ENCODE measurements at regions not wholly inside any gene's neighbourhood (a gene's known extent, or its start where the extent isn't known, plus 50 kb on each side); places are given as distances from the start of the nearest gene placed in this dataset.

DNA sequence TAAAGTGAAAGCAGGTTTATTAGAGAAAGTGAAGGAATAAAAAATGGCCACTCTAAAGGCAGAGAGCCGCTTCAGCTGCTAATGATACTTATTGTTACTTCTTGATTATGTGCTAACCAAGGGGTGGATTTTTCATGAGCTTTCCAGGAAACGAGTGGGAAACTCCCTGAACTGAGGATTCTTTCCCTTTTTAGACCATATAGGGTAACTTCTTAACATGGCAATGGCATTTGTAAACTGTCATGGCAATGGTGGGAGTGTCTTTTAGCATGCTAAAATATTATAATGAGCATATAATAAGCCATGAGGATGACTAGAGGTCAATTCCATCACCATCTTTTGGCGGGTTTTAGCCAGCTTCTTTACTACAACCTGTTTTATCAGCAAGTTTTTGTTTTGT lies 890.0 kb downstream of the UQCRFS1 start:
- Histone ChIP-seq H2BK5ac (ENCODE audit: low read length) (no peak overlapping the region), H3K27me3 (ENCODE audit: control insufficient read depth in 3 of 3, insufficient read depth in 3 of 3, low read depth in 1 of 3, low read length in 3 of 3) (no peaks in the 10 kb centered on the region), H3K27ac (replicated peaks; ENCODE audit: low read length) (no peak overlapping the region), H4K91ac (ENCODE audit: low read depth, low read length, poor library complexity) (no peak overlapping the region), H2AK5ac (ENCODE audit: low read depth, low read length) (no peak overlapping the region), H3K14ac (ENCODE audit: low read length) (no peak overlapping the region), H3K4me3 (ENCODE audit: low read length in 2 of 2) (no peak overlapping the region), H3K23ac (ENCODE audit: low read depth, low read length, poor library complexity) (no peak overlapping the region), H3K79me1 (ENCODE audit: low read depth, low read length) (no peaks in the 10 kb centered on the region), H2BK12ac (ENCODE audit: low read length) (no peak overlapping the region), H2BK120ac (ENCODE audit: low read depth, low read length) (no peak overlapping the region), H3K4me1 (ENCODE audit: control insufficient read depth in 2 of 2, insufficient read depth in 1 of 2, low read depth in 1 of 2, low read length in 2 of 2) (peaks cover 0 to 8% of the 10 kb centered on the region in 2 donors), H3K9me3 (replicated peaks in 1 of 2; ENCODE audit: control insufficient read depth in 2 of 2, insufficient read depth in 1 of 2, low read depth in 1 of 2, low read length in 2 of 2) (no peaks in the 10 kb centered on the region), H3K36me3 (replicated peaks in 1 of 2; ENCODE audit: control insufficient read depth in 2 of 2, insufficient read depth in 2 of 2, low read length in 2 of 2) (no peaks in the 10 kb centered on the region), H2AFZ (ENCODE audit: low read length) (no peak overlapping the region), H3K4ac (ENCODE audit: low read length) (no peak overlapping the region), H2BK15ac (ENCODE audit: low read length) (no peak overlapping the region), H4K8ac (ENCODE audit: low read depth, low read length) (no peak overlapping the region), H3K9ac (ENCODE audit: low read depth, low read length, poor library complexity) (no peak overlapping the region), H3K4me2 (ENCODE audit: insufficient read depth, low read length, poor library complexity, severe bottlenecking) (no peak overlapping the region), H3K18ac (ENCODE audit: low read length) (no peak overlapping the region)
- no CpG with 5 or more reads among the region's 3 CpGs for WGBS, 2 donors (ENCODE audit: extremely low coverage in 2 of 2, insufficient read length in 2 of 2, insufficient replicate concordance in 1 of 2)
- no peak for DNase-seq (ENCODE audit: low spot score)

- no CpG with 5 or more reads among the region's 4 CpGs for WGBS, 2 donors (ENCODE audit: extremely low coverage in 2 of 2, insufficient read length in 2 of 2, insufficient replicate concordance in 1 of 2)
- Histone ChIP-seq H3K4me2 (ENCODE audit: insufficient read depth, low read length, poor library complexity, severe bottlenecking) (no peak overlapping the region), H3K4me1 (ENCODE audit: control insufficient read depth in 2 of 2, insufficient read depth in 1 of 2, low read depth in 1 of 2, low read length in 2 of 2) (peaks cover 0 to 8% of the 10 kb centered on the region in 2 donors), H3K4me3 (ENCODE audit: low read length in 2 of 2) (no peak overlapping the region), H2BK5ac (ENCODE audit: low read length) (no peak overlapping the region), H2BK120ac (ENCODE audit: low read depth, low read length) (no peak overlapping the region), H3K79me1 (ENCODE audit: low read depth, low read length) (no peaks in the 10 kb centered on the region), H4K8ac (ENCODE audit: low read depth, low read length) (no peak overlapping the region), H3K27me3 (ENCODE audit: control insufficient read depth in 3 of 3, insufficient read depth in 3 of 3, low read depth in 1 of 3, low read length in 3 of 3) (no peaks in the 10 kb centered on the region), H3K4ac (ENCODE audit: low read length) (no peak overlapping the region), H2AK5ac (ENCODE audit: low read depth, low read length) (no peak overlapping the region), H3K23ac (ENCODE audit: low read depth, low read length, poor library complexity) (no peak overlapping the region), H2BK12ac (ENCODE audit: low read length) (no peak overlapping the region), H4K91ac (ENCODE audit: low read depth, low read length, poor library complexity) (no peak overlapping the region), H3K9me3 (replicated peaks in 1 of 2; ENCODE audit: control insufficient read depth in 2 of 2, insufficient read depth in 1 of 2, low read depth in 1 of 2, low read length in 2 of 2) (no peaks in the 10 kb centered on the region), H3K36me3 (replicated peaks in 1 of 2; ENCODE audit: control insufficient read depth in 2 of 2, insufficient read depth in 2 of 2, low read length in 2 of 2) (no peaks in the 10 kb centered on the region), H3K14ac (ENCODE audit: low read length) (no peak overlapping the region), H3K18ac (ENCODE audit: low read length) (no peak overlapping the region), H2AFZ (ENCODE audit: low read length) (no peak overlapping the region), H3K9ac (ENCODE audit: low read depth, low read length, poor library complexity) (no peak overlapping the region), H3K27ac (replicated peaks; ENCODE audit: low read length) (no peak overlapping the region), H2BK15ac (ENCODE audit: low read length) (no peak overlapping the region)
- no peak for DNase-seq (ENCODE audit: low spot score)
Measured at GRCh38 chr19:28322491-28322890, 890.5 kb downstream of the UQCRFS1 start.

GRCh38 chr19:28319918-28320317 lies 893.0 kb downstream of the UQCRFS1 start:
- Histone ChIP-seq H3K4me2 (ENCODE audit: insufficient read depth, low read length, poor library complexity, severe bottlenecking) (no peak overlapping the region), H3K23ac (ENCODE audit: low read depth, low read length, poor library complexity) (no peak overlapping the region), H3K27ac (replicated peaks; ENCODE audit: low read length) (no peak overlapping the region), H3K27me3 (ENCODE audit: control insufficient read depth in 3 of 3, insufficient read depth in 3 of 3, low read depth in 1 of 3, low read length in 3 of 3) (no peaks in the 10 kb centered on the region), H4K8ac (ENCODE audit: low read depth, low read length) (no peak overlapping the region), H3K9ac (ENCODE audit: low read depth, low read length, poor library complexity) (no peak overlapping the region), H3K36me3 (replicated peaks in 1 of 2; ENCODE audit: control insufficient read depth in 2 of 2, insufficient read depth in 2 of 2, low read length in 2 of 2) (no peaks in the 10 kb centered on the region), H4K91ac (ENCODE audit: low read depth, low read length, poor library complexity) (no peak overlapping the region), H2AFZ (ENCODE audit: low read length) (no peak overlapping the region), H2BK15ac (ENCODE audit: low read length) (no peak overlapping the region), H3K4me1 (ENCODE audit: control insufficient read depth in 2 of 2, insufficient read depth in 1 of 2, low read depth in 1 of 2, low read length in 2 of 2) (peaks cover 0 to 8% of the 10 kb centered on the region in 2 donors), H2BK5ac (ENCODE audit: low read length) (no peak overlapping the region), H2BK12ac (ENCODE audit: low read length) (no peak overlapping the region), H3K14ac (ENCODE audit: low read length) (no peak overlapping the region), H2AK5ac (ENCODE audit: low read depth, low read length) (no peak overlapping the region), H3K4ac (ENCODE audit: low read length) (no peak overlapping the region), H3K4me3 (ENCODE audit: low read length in 2 of 2) (no peak overlapping the region), H2BK120ac (ENCODE audit: low read depth, low read length) (no peak overlapping the region), H3K9me3 (replicated peaks in 1 of 2; ENCODE audit: control insufficient read depth in 2 of 2, insufficient read depth in 1 of 2, low read depth in 1 of 2, low read length in 2 of 2) (no peaks in the 10 kb centered on the region), H3K79me1 (ENCODE audit: low read depth, low read length) (no peaks in the 10 kb centered on the region), H3K18ac (ENCODE audit: low read length) (no peak overlapping the region)
- no peak for DNase-seq (ENCODE audit: low spot score)
- WGBS, 2 donors (ENCODE audit: extremely low coverage in 2 of 2, insufficient read length in 2 of 2, insufficient replicate concordance in 1 of 2): no CpG with 5 or more reads among the region's 1 CpG

- Histone ChIP-seq H2BK15ac (ENCODE audit: low read length) (no peak overlapping the region), H3K9ac (ENCODE audit: low read depth, low read length, poor library complexity) (no peak overlapping the region), H3K27ac (replicated peaks; ENCODE audit: low read length) (no peak overlapping the region), H3K27me3 (ENCODE audit: control insufficient read depth in 3 of 3, insufficient read depth in 3 of 3, low read depth in 1 of 3, low read length in 3 of 3) (no peaks in the 10 kb centered on the region), H3K9me3 (replicated peaks in 1 of 2; ENCODE audit: control insufficient read depth in 2 of 2, insufficient read depth in 1 of 2, low read depth in 1 of 2, low read length in 2 of 2) (no peaks in the 10 kb centered on the region), H2BK12ac (ENCODE audit: low read length) (no peak overlapping the region), H3K36me3 (replicated peaks in 1 of 2; ENCODE audit: control insufficient read depth in 2 of 2, insufficient read depth in 2 of 2, low read length in 2 of 2) (no peaks in the 10 kb centered on the region), H3K4me2 (ENCODE audit: insufficient read depth, low read length, poor library complexity, severe bottlenecking) (no peak overlapping the region), H2BK5ac (ENCODE audit: low read length) (no peak overlapping the region), H3K4ac (ENCODE audit: low read length) (no peak overlapping the region), H3K4me3 (ENCODE audit: low read length in 2 of 2) (no peak overlapping the region), H2BK120ac (ENCODE audit: low read depth, low read length) (no peak overlapping the region), H2AFZ (ENCODE audit: low read length) (no peak overlapping the region), H4K91ac (ENCODE audit: low read depth, low read length, poor library complexity) (no peak overlapping the region), H2AK5ac (ENCODE audit: low read depth, low read length) (no peak overlapping the region), H3K79me1 (ENCODE audit: low read depth, low read length) (no peaks in the 10 kb centered on the region), H3K23ac (ENCODE audit: low read depth, low read length, poor library complexity) (no peak overlapping the region), H3K4me1 (ENCODE audit: control insufficient read depth in 2 of 2, insufficient read depth in 1 of 2, low read depth in 1 of 2, low read length in 2 of 2) (peaks cover 0 to 9% of the 10 kb centered on the region in 2 donors), H4K8ac (ENCODE audit: low read depth, low read length) (no peak overlapping the region), H3K14ac (ENCODE audit: low read length) (no peak overlapping the region), H3K18ac (ENCODE audit: low read length) (no peak overlapping the region)
- no CpG with 5 or more reads among the region's 2 CpGs for WGBS, 2 donors (ENCODE audit: extremely low coverage in 2 of 2, insufficient read length in 2 of 2, insufficient replicate concordance in 1 of 2)
- no peak for DNase-seq (ENCODE audit: low spot score)
Measured at GRCh38 chr19:28319227-28319626, 893.7 kb downstream of the UQCRFS1 start.

Measured in neuronal stem cell (in vitro differentiated cells).